SU-DHL-6 (cell line): ENCODE measurements at regions not wholly inside any gene's neighbourhood (a gene's known extent, or its start where the extent isn't known, plus 50 kb on each side); places are given as distances from the start of the nearest gene placed in this dataset.

ENCODE experiments used
- H2AFZ ChIP-seq: fragments of 200-600 bp; sonication (generic); 2 replicates; pipeline ENCODE4 v1.6.1; 2014; ENCODE audit warnings: low read depth, mild to moderate bottlenecking, moderate library complexity, mixed read lengths, antibody characterized with exemption, low read length; ENCODE audit not compliant: severe bottlenecking
- H3F3A ChIP-seq: fragments of 200-600 bp; shearing (Covaris generic); 2 replicates; pipeline ENCODE4 v1.6.0; 2016; ENCODE audit warnings: antibody characterized with exemption, mild to moderate bottlenecking; ENCODE audit not compliant: insufficient read depth
- H3K27ac ChIP-seq: fragments of 200-600 bp; sonication (generic); 2 replicates; pipeline ENCODE4 v1.5.1; 2016; ENCODE audit warnings: low read depth, mild to moderate bottlenecking, low read length, moderate library complexity, mixed read lengths
- H3K27me3 ChIP-seq: fragments of 200-600 bp; sonication (generic), shearing (Covaris generic); 2 replicates; pipeline ENCODE4 v1.6.0; 2014; ENCODE audit warnings: mild to moderate bottlenecking, low read length
- H3K36me3 ChIP-seq: fragments of 200-600 bp; sonication (generic); 2 replicates; pipeline ENCODE4 v1.6.1; 2014; ENCODE audit warnings: mild to moderate bottlenecking, low read length, mixed read lengths
- H3K4me2 ChIP-seq: fragments of 300-600, 200-600 bp; shearing (Covaris generic), sonication (generic); 2 replicates; pipeline ENCODE4 v1.6.0; 2014; ENCODE audit warnings: low read length, low read depth, mild to moderate bottlenecking; ENCODE audit not compliant: poor library complexity, severe bottlenecking
- H3K4me3 ChIP-seq: fragments of 200-600 bp; sonication (generic); 2 replicates; pipeline ENCODE4 v1.5.1; 2014; ENCODE audit warnings: antibody characterized with exemption, low read length, mild to moderate bottlenecking, mixed read lengths; ENCODE audit not compliant: insufficient read depth, poor library complexity, severe bottlenecking
- H3K79me2 ChIP-seq: fragments of 200-600 bp; sonication (generic); 2 replicates; pipeline ENCODE4 v1.6.1; 2014; ENCODE audit warnings: mild to moderate bottlenecking, low read length, moderate library complexity; ENCODE audit not compliant: insufficient read depth
- H3K9ac ChIP-seq: fragments of 200-600 bp; sonication (generic); 2 replicates; pipeline ENCODE4 v1.7.0; 2014; ENCODE audit warnings: mild to moderate bottlenecking, low read length
- H3K9me2 ChIP-seq: fragments of 200-600 bp; sonication (generic); replicated peaks from 2 replicates; pipeline ENCODE4 v1.6.1; 2014; ENCODE audit warnings: low read length; ENCODE audit not compliant: insufficient read depth
- H3K9me3 ChIP-seq: fragments of 200-600 bp; sonication (generic); 2 replicates; pipeline ENCODE4 v1.6.1; 2014; ENCODE audit warnings: low read length, mixed read lengths; ENCODE audit not compliant: insufficient read depth
- H4K20me1 ChIP-seq: fragments of 200-600 bp; sonication (generic); 2 replicates; pipeline ENCODE4 v1.6.1; 2014; ENCODE audit warnings: low read depth, mild to moderate bottlenecking, antibody characterized with exemption, low read length, moderate library complexity, mixed read lengths
- EZH2phosphoT487 ChIP-seq: fragments of 200-600 bp; sonication (generic), shearing (Covaris generic); conservative IDR thresholded peaks from 2 replicates; pipeline ENCODE4 v1.6.1; 2018; ENCODE audit warnings: mild to moderate bottlenecking, antibody characterized with exemption, low read length, moderate library complexity, mixed read lengths
- TF ChIP-seq, protein P1 (sequence below): fragments of 200-600 bp; sonication (generic); IDR thresholded peaks from one replicate; pipeline ENCODE4 v1.5.1; 2017; ENCODE audit warnings: antibody characterized with exemption, mild to moderate bottlenecking, low read length, moderate library complexity; ENCODE audit not compliant: insufficient read depth, poor library complexity, severe bottlenecking

DNA sequence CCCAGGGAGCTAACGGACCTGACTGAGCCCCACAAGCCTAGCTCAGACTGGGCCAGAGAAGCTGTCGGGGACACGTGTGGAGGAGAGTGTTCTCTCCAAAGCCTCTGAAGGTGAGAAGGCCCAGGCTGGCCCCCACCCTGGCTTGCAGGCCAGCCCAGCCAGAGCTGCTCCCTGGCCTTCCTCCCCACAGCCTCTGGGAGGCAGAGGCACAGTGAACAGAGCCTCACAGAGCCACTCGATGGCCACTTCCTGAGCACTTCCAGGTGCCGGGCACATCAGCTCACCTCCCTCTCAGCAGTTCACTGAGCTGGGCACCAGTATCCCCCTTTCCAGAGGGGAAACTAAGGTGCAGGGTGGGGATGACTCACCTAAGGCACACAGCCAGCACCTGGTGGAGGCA is 109.4 kb upstream of the LINGO1 start:
- no peaks in the 10 kb centered on the region for H3K9me2 ChIP-seq
- H3K4me3 ChIP-seq = no peak overlapping the region
- H2AFZ ChIP-seq = no peak overlapping the region
- no peaks in the 10 kb centered on the region for H3K36me3 ChIP-seq
- H4K20me1 ChIP-seq = no peaks in the 10 kb centered on the region
- no peak for TF ChIP-seq EZH2phosphoT487
- TF ChIP-seq, protein P1, sequence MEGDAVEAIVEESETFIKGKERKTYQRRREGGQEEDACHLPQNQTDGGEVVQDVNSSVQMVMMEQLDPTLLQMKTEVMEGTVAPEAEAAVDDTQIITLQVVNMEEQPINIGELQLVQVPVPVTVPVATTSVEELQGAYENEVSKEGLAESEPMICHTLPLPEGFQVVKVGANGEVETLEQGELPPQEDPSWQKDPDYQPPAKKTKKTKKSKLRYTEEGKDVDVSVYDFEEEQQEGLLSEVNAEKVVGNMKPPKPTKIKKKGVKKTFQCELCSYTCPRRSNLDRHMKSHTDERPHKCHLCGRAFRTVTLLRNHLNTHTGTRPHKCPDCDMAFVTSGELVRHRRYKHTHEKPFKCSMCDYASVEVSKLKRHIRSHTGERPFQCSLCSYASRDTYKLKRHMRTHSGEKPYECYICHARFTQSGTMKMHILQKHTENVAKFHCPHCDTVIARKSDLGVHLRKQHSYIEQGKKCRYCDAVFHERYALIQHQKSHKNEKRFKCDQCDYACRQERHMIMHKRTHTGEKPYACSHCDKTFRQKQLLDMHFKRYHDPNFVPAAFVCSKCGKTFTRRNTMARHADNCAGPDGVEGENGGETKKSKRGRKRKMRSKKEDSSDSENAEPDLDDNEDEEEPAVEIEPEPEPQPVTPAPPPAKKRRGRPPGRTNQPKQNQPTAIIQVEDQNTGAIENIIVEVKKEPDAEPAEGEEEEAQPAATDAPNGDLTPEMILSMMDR = no peak
- no peaks in the 10 kb centered on the region for H3F3A ChIP-seq
- no peak overlapping the region for H3K27ac ChIP-seq
- no peak overlapping the region for H3K4me2 ChIP-seq
- H3K27me3 ChIP-seq = no peaks in the 10 kb centered on the region
- H3K9me3 ChIP-seq = no peaks in the 10 kb centered on the region
- no peaks in the 10 kb centered on the region for H3K79me2 ChIP-seq
- H3K9ac ChIP-seq = no peak overlapping the region

DNA sequence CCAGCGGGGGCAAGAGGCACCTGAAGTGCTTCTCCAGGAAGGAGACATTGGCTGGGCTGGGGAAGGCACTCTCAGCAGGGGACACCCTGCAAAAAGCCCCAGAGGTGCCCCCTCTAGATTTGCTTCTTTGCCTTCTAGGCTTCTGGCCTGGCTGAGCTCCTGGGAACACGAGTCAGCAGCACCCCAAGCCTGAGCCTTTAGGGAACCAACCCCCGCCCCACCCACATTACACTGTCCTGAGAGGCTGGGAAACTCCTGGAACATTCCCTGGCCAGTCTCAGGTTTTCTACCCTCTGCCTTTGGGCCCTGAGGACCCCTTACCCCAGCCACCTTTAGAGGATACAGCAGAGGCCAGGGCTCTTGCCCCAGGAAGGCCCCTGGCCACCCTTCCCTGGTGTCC is 108.4 kb upstream of the LINGO1 start:
- H3F3A ChIP-seq = no peaks in the 10 kb centered on the region
- no peak overlapping the region for H3K27ac ChIP-seq
- H3K36me3 ChIP-seq = no peaks in the 10 kb centered on the region
- H3K4me2 ChIP-seq = no peak overlapping the region
- no peak overlapping the region for H2AFZ ChIP-seq
- no peak overlapping the region for H3K4me3 ChIP-seq
- no peaks in the 10 kb centered on the region for H3K9me2 ChIP-seq
- no peaks in the 10 kb centered on the region for H3K9me3 ChIP-seq
- H4K20me1 ChIP-seq = no peaks in the 10 kb centered on the region
- H3K27me3 ChIP-seq = no peaks in the 10 kb centered on the region
- no peak for TF ChIP-seq EZH2phosphoT487
- TF ChIP-seq, protein P1 = no peak
- no peaks in the 10 kb centered on the region for H3K79me2 ChIP-seq
- H3K9ac ChIP-seq = no peak overlapping the region

DNA sequence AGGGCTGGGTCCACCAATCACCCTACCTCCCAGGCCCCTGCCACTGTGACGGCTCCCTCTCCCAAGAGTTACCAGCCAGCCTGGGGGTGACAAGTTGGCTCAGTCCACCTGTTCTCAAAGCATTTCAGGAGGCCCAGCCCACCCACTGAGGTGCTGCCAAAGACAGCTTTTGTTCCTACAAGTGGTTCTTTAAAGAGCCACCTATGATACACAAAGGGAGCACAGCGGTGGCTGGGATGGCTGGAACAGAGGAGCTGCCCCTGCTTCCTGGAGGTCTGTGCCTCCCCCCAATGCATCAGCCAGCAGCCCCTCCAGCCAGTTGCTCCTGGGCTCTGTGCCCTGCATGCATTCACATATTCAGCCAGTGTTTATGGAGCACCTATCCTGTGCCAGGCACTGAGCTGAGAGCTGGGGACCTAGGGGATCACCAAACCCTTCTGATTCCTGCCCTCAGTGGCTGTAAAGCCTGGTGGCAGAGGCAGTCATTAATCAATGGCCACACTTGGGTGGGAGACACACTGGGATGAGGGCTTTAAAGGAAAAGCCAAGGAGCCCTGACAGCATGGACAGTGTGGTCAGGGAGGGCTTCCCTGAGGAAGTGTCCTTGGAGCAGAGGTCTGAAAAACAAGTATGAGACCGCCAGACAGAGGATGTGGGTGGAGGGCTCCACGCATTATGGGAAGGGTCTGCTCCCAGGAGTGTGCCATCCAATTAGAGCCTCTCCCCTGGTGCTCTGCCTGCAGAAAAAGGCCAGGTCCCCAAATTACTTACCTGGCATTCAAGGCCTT is 107.1 kb upstream of the LINGO1 start:
- H3K4me2 ChIP-seq = no peak overlapping the region
- TF ChIP-seq EZH2phosphoT487 = no peak
- TF ChIP-seq, protein P1 = no peak
- H3K27me3 ChIP-seq = no peaks in the 10 kb centered on the region
- H3K4me3 ChIP-seq = no peak overlapping the region
- no peaks in the 10 kb centered on the region for H3K79me2 ChIP-seq
- no peaks in the 10 kb centered on the region for H3K36me3 ChIP-seq
- no peaks in the 10 kb centered on the region for H3K9me3 ChIP-seq
- no peak overlapping the region for H3K9ac ChIP-seq
- no peaks in the 10 kb centered on the region for H3K9me2 ChIP-seq
- no peak overlapping the region for H2AFZ ChIP-seq
- H3K27ac ChIP-seq = no peak overlapping the region
- no peaks in the 10 kb centered on the region for H3F3A ChIP-seq
- H4K20me1 ChIP-seq = no peaks in the 10 kb centered on the region
